Right lobe of liver (tissue), 4 donors: ENCODE measurements at regions not wholly inside any gene's neighbourhood (a gene's known extent, or its start where the extent isn't known, plus 50 kb on each side); places are given as distances from the start of the nearest gene placed in this dataset.

Experiments
- POLR2A ChIP-seq: fragments of 450-650 bp; IDR thresholded peaks from one replicate; pipeline ENCODE4 v1.6.1; 2017; ENCODE audit warnings: antibody characterized with exemption, mild to moderate bottlenecking
- TF ChIP-seq, protein P1 (sequence below), 4 donors: fragments of 200-600 bp in 3 of 4; fragments of 450-650 bp in 1 of 4; IDR thresholded peaks; one replicate each; pipeline versions ENCODE4 v1.5.1 to v1.8.0; 2016 to 2022; ENCODE audit warnings: antibody characterized with exemption in 4 of 4, mild to moderate bottlenecking in 2 of 4
- donor health status: DM: no; HTN: no; CAD: no.
- donor health status: DM: no; HTN: no; CAD: no.
- donor health status: DM: no; HTN: yes; CAD: no.

DNA sequence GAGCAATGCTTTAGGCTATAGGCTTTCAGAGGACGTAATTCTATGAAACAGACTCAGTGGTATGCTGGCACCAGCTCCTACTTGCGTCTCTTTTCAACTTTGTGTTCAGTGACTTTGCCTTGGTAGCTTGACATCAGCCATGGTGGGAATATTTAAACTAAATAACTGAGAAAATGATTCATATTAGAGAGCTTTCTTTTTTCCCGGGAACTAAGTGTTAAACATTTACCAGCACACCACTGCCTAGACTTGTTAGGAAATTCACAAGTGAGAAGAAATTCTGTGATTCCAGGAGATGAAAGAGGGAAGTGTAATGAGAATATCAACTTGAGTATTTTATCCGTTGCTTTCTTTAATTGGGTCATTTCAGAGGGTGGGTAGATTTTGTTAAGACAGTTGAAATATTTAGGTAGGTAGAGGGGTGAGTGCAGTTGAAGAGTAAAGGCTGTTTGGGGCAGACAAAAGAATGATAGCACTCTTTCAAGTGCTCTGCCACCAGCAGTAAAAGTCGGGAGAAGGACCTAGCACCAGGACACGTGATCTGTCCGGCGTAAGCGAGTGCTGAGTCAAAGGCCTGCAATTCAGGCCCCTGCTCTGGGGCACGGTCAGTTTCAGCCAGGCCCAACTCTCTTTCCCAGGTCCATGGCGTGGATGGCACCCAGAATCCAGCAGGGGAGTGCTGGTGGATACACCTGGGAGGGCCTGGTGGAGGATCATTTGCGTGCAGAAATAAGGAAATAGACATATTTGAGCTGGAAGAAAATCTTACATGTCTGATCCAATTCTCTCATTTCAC is 206.3 kb downstream of the SNX10 start:
- TF ChIP-seq, protein P1, sequence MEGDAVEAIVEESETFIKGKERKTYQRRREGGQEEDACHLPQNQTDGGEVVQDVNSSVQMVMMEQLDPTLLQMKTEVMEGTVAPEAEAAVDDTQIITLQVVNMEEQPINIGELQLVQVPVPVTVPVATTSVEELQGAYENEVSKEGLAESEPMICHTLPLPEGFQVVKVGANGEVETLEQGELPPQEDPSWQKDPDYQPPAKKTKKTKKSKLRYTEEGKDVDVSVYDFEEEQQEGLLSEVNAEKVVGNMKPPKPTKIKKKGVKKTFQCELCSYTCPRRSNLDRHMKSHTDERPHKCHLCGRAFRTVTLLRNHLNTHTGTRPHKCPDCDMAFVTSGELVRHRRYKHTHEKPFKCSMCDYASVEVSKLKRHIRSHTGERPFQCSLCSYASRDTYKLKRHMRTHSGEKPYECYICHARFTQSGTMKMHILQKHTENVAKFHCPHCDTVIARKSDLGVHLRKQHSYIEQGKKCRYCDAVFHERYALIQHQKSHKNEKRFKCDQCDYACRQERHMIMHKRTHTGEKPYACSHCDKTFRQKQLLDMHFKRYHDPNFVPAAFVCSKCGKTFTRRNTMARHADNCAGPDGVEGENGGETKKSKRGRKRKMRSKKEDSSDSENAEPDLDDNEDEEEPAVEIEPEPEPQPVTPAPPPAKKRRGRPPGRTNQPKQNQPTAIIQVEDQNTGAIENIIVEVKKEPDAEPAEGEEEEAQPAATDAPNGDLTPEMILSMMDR (IDR thresholded peaks at IDR 0.05) = no peak
- TF ChIP-seq POLR2A = no peak
